Testis (tissue), 2 donors: ENCODE measurements at regions not wholly inside any gene's neighbourhood (a gene's known extent, or its start where the extent isn't known, plus 50 kb on each side); places are given as distances from the start of the nearest gene placed in this dataset.

ENCODE experiments used
- DNase-seq: peaks from one replicate; pipeline ENCODE4 v3.0.0-alpha.2; 2019
- H3K27ac ChIP-seq, 2 donors: fragments of 200-600 bp; sonication (generic); one replicate each; pipeline ENCODE4 v1.5.1; 2019
- H3K27me3 ChIP-seq: fragments of 200-600 bp; sonication (generic); one replicate; pipeline ENCODE4 v1.5.1; 2019
- H3K36me3 ChIP-seq: fragments of 200-600 bp; sonication (generic); one replicate; pipeline ENCODE4 v1.5.1; 2017; ENCODE audit warnings: low read depth; ENCODE audit errors: missing control alignments
- H3K4me1 ChIP-seq: fragments of 200-600 bp; sonication (generic); one replicate; pipeline ENCODE4 v1.5.1; 2019
- H3K4me3 ChIP-seq, 2 donors: fragments of 200-600 bp; sonication (generic); one replicate each; pipeline ENCODE4 v1.5.1; 2017 to 2019
- H3K9me3 ChIP-seq: fragments of 200-600 bp; sonication (generic); one replicate; pipeline ENCODE4 v1.5.1; 2017
- CTCF ChIP-seq, 3 experiments: fragments of 450-650 bp in 2 of 3; fragments of 200-600 bp in 1 of 3; sonication (generic) in 1 of 3; IDR thresholded peaks; one replicate each; pipeline ENCODE4 v1.5.1; 2016 to 2019; ENCODE audit warnings: antibody characterized with exemption in 3 of 3, mild to moderate bottlenecking in 2 of 3, moderate library complexity in 1 of 3
- POLR2A ChIP-seq: fragments of 450-650 bp; IDR thresholded peaks from one replicate; pipeline ENCODE4 v1.6.1; 2017; ENCODE audit warnings: antibody characterized with exemption, mild to moderate bottlenecking, moderate library complexity
- WGBS, 2 donors: methylation state at CpG; one replicate each; pipeline ENCODE4 v1.1.5; 2018; 5-methylcytosine and 5-hydroxymethylcytosine counted together
- intact Hi-C: fragments of 100-400 bp; cut with DNase I; formaldehyde crosslinking; loops from one replicate; pipeline ENCODE4 v1.15.1; 2023; ENCODE audit warnings: low total_unique reads

- WGBS, 2 donors, result 92 to 96% methylated on average over 12 of the region's 12 CpGs
- H3K4me3 ChIP-seq, result no peak overlapping the region
- no peaks in the 10 kb centered on the region for H3K4me1 ChIP-seq
- intact Hi-C loops, result no loop called here
- H3K27ac ChIP-seq, result no peak overlapping the region
- H3K9me3 ChIP-seq, result no peaks in the 10 kb centered on the region
- no peaks in the 10 kb centered on the region for H3K36me3 ChIP-seq
- TF ChIP-seq CTCF (IDR thresholded peaks at IDR 0.05) (no peak), POLR2A (no peak)
- DNase-seq, result no peak
- no peaks in the 10 kb centered on the region for H3K27me3 ChIP-seq
These were observed 341.7 kb downstream of the CDH26 start for GRCh38 chr20:60299951-60300350.

GRCh38 chr20:60300374-60300773 lies 342.2 kb downstream of the CDH26 start:
- TF ChIP-seq CTCF (IDR thresholded peaks at IDR 0.05) (no peak), POLR2A (no peak)
- Histone ChIP-seq H3K4me1 (no peaks in the 10 kb centered on the region), H3K36me3 (no peaks in the 10 kb centered on the region), H3K27me3 (no peaks in the 10 kb centered on the region), H3K4me3 (no peak overlapping the region), H3K27ac (no peak overlapping the region), H3K9me3 (no peaks in the 10 kb centered on the region)
- intact Hi-C loops, result no loop called here
- no peak for DNase-seq
- WGBS, 2 donors, result 83 to 90% methylated on average over 3 of the region's 3 CpGs

- H3K27me3 ChIP-seq, result no peaks in the 10 kb centered on the region
- DNase-seq, result no peak
- TF ChIP-seq CTCF (IDR thresholded peaks at IDR 0.05) (no peak), POLR2A (no peak)
- intact Hi-C loops, result no loop called here
- 69 to 79% methylated on average over 6 of the region's 6 CpGs for WGBS, 2 donors
- no peaks in the 10 kb centered on the region for H3K9me3 ChIP-seq
- H3K4me1 ChIP-seq, result no peaks in the 10 kb centered on the region
- no peak overlapping the region for H3K4me3 ChIP-seq
- no peak overlapping the region for H3K27ac ChIP-seq
- no peaks in the 10 kb centered on the region for H3K36me3 ChIP-seq
These were observed 344.7 kb downstream of the CDH26 start for GRCh38 chr20:60302875-60303274.

DNA sequence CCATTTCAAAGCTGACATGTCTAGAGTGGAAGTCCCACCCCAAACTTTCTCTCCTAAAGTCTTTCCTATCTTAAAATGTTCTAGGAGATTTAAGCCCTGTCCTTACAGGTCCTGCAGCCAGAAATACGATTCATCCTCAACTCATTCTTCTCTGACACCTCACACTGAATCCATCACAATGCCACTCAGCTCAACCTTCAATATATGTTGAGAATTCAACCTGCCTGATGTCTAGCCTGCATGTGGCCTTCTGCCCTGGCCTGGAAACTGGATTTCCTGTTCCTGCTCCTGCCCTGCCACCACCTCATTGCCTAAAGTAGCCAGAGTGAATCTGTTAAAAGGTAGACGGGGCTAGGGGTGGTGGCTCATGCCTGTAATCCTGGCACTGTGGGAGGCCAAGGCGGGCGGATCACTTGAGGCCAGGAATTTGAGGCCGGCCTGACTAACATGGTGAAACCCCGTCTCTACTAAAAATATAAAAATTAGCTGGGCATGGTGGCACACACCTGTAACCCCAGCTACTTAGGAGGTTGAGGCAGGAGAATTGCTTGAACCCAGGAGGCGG lies 345.9 kb downstream of the CDH26 start:
- Histone ChIP-seq H3K36me3 (no peaks in the 10 kb centered on the region), H3K27me3 (no peaks in the 10 kb centered on the region), H3K4me1 (no peaks in the 10 kb centered on the region), H3K9me3 (no peaks in the 10 kb centered on the region), H3K27ac (no peak overlapping the region), H3K4me3 (no peak overlapping the region)
- TF ChIP-seq POLR2A (no peak), CTCF (IDR thresholded peaks at IDR 0.05) (no peak)
- intact Hi-C loops, result no loop called here
- WGBS, 2 donors, result 89 to 92% methylated on average over 7 of the region's 7 CpGs
- DNase-seq, result no peak

GRCh38 chr20:60304931-60305330 lies 346.7 kb downstream of the CDH26 start:
- no peak for DNase-seq
- Histone ChIP-seq H3K4me1 (no peaks in the 10 kb centered on the region), H3K27me3 (no peaks in the 10 kb centered on the region), H3K27ac (no peak overlapping the region), H3K9me3 (no peaks in the 10 kb centered on the region), H3K4me3 (no peak overlapping the region), H3K36me3 (no peaks in the 10 kb centered on the region)
- intact Hi-C loops, result no loop called here
- 77 to 84% methylated on average over 4 of the region's 4 CpGs for WGBS, 2 donors
- TF ChIP-seq POLR2A (no peak), CTCF (IDR thresholded peaks at IDR 0.05) (no peak)
